HG03571 (cell line): ENCODE measurements at regions not wholly inside any gene's neighbourhood (a gene's known extent, or its start where the extent isn't known, plus 50 kb on each side); places are given as distances from the start of the nearest gene placed in this dataset.

ENCODE experiments used
- ATAC-seq: cut with Tn5 transposase; IDR thresholded peaks from one replicate; pipeline ENCODE4 v1.9.1; 2021; ENCODE audit not compliant: unreplicated experiment

DNA sequence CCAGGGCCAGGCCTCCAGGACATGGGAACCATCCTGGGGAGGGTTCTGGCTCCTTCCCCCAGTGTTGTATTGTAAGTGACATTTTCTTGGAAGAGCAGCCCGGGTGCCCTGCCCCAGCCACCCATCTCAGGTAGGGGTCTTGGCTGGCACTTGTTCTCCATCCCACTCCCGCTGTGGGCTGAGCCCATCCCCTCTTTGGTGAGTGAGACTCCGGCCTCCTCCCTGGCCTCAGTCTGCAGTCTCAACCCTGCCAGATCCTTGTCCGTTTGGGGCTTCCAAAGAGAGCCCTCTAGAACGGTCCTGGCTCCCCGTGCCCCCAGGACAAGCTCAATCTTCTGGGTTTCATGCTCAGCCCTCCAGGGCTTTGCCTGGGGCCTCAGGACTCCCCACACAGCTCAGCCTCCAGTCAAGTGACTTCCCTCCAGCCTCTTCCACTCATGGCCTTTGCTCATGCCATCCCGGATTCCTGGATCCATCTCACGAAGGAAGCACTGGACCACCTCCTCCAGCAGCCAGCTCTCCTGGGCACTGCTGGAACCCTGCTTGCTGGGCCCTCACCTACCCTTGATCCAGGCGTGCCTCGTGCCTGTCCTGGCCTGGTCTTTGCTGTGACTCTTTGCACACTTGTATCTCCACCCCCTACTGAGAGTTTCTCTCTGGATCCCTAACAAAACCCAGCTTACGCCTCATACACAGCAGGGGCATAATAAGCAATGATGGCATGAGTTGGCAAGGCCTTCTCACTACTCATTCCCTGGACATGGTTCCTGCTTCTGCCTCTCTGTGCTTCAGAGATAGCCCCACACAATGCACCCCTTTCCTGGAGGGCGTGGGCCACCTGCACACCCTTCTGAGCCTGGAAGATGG is 297.4 kb upstream of the RTL1 start:
- no peak for ATAC-seq

DNA sequence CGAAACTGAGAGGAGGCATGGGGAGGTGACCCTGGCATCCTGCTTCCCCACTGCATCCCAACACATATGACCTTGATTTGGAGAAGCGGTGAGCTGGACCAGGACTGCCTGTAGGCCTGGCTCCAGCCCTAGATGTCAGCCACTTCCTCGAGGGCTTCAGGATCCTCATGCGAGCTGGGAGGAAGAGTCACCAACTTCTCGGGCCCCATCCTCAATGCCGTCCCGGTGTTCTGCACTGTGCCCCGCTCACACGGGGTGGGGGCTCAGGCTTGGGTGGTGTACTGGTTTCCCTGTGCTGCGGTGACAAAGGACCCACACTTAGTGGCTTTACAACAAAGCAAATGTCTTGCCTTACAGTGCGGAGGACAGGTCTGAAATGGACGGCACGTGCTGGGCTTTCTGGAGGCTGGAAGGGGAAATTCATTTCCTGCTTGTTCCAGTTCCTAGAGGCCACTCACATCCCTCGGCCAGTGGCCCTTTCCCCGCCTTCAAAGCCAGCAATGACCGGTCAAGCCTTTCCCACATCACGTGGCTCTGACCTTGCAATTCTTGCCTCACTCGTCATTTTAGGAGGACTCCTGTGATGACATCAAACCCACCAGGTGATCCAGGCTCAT is 298.1 kb upstream of the RTL1 start:
- no peak for ATAC-seq

DNA sequence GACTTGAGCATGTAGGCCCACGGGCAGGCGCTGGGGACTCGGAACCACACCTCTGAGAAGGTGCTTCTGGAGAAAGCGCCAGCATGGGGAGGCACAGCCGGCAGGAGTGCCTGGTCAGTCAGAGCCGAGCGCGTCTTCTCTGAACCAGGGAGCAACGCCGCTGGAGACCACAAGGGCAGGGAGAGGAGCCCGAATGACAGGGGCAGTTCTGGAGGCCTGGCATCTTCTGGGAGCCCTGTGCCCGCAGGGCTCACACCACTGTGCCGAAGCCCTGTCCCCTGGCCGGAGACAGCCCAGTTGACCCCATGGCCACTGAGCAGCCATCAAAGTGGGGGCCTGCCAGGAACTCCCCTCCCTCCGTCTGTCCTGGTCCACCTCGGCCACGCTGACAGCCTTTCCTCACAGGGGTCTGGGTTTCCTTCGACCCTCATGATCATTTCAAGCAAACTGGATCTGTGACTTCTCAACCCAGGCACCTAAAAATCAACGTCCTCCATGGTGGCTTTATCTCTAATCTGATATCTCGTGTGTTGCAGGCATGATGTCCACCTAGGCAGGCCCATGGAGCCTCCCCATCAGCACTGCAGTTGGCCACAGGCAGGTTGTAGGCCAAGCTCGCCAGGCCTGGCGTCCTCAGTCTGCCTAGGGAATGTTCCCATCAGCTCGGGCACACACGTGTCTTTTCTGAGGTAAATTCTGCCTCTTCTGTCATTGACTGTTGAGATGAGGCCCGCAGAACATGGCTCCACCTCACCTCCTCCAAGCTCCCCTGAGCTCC is 299.3 kb upstream of the RTL1 start:
- ATAC-seq: no peak

- no peak for ATAC-seq
Measured at GRCh38 chr14:101206556-101206955, 303.0 kb upstream of the RTL1 start.

DNA sequence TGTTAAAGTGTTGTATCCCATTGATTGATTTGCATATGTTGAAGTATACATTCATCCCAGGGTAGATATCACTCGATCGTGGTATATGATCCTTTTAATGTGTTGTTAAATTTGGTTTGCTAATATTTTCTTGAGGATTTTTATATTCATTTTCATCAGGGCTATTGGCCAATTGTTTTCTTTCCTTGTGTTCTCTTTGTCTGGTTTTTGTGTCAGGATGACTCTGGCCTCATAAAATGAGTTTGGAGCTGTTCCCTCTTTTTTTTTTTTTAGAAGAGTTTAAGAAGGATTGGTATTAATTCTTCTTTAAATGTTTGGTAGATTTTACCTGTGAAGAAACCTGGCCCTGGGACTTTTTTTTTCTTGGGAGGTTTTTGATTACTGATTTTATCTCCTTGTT is 303.5 kb upstream of the RTL1 start:
- ATAC-seq: no peak

GRCh38 chr14:101207897-101208296 is 304.4 kb upstream of the RTL1 start:
- ATAC-seq: no peak

- ATAC-seq: no peak
Measured at GRCh38 chr14:101209594-101209993, 306.1 kb upstream of the RTL1 start.

DNA sequence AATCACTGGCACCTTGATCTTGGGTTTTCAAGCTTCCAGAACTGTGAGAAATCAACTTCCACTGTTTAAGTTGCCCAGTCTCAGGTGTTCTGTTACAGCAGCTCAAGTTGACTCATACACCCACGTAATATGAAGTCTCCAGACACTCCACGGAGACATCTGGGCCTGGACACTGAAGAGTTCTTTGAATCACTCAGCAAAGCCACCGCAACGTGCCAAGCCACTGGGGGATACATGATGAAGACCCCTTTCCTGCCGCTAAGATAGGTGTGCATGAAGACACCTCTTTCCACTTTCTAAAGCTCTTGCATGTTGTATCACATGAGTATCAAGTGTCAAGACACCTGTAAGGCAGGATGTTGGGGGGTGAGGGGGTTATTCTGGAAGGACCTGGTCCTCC is 311.7 kb upstream of the RTL1 start:
- no peak for ATAC-seq

GRCh38 chr14:101215927-101216326 is 312.4 kb upstream of the RTL1 start:
- no peak for ATAC-seq

DNA sequence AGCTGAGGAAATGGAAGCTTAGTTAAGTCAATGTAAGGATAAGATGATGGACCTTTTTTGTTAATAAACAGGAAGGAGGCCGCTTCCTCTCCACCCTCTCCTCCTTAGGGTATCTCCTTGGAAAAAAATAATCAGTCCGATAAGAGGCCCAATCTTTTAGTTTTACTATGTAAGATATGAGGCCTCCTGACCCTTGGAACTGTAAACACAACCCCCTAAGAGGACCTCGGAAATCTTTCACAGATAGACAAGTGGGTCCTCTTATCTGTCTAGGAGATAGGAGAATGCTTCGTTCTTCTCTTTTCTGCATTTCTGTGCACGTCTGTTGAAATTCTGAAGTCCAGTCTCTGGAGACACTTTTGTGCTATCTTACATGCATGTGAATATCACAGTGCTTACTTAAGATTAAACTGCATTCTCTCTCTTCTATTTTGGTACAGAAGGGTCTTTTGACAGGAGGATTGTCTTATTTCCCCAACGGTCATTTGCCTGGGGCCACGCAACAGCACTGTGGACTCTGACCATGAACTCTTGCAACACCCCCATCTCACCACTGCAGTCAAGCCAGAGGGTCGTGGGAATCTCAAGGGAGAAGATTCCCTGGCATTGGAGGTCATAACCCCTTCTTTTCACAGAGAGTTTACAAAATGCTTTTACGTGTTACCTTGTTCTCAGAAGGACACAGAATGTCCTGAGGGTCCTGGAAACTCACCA is 313.0 kb upstream of the RTL1 start:
- ATAC-seq: no peak

- ATAC-seq: no peak
Measured at GRCh38 chr14:101217080-101217463, 313.6 kb upstream of the RTL1 start.

DNA sequence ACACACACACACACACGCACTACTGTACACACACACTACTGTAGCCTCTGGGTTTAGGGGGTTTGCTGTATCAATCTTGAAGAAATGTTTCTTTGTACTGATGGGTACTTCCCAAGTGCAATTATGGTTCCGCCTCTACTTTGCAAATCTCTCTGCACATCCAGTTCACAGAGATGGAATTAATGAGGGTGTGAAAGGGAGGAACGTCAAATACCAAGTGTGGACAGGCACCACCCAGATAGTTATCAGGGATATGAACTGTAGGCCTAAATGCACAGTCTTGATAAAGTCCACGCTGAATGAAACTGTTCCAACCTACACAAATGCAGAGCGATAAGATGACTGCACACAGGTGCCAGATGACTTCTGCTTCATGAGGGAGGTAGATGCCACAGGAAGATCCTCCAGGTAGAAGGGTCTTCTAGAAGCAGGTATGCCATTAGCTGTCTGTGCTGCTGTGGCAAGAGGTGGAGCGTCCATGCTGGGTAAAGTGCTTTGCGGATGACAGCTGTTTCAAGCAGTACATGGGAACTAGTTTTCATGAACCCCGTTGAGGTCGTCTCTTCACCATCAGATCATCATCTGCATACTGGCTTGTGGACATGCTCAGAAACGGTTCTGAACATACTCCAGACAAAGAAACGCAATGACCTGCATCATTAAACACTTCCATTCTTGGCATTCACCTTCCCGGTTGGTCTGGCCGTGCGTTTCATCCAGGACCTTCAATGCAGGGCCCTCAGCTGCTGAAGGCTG is 314.3 kb upstream of the RTL1 start:
- ATAC-seq: no peak

DNA sequence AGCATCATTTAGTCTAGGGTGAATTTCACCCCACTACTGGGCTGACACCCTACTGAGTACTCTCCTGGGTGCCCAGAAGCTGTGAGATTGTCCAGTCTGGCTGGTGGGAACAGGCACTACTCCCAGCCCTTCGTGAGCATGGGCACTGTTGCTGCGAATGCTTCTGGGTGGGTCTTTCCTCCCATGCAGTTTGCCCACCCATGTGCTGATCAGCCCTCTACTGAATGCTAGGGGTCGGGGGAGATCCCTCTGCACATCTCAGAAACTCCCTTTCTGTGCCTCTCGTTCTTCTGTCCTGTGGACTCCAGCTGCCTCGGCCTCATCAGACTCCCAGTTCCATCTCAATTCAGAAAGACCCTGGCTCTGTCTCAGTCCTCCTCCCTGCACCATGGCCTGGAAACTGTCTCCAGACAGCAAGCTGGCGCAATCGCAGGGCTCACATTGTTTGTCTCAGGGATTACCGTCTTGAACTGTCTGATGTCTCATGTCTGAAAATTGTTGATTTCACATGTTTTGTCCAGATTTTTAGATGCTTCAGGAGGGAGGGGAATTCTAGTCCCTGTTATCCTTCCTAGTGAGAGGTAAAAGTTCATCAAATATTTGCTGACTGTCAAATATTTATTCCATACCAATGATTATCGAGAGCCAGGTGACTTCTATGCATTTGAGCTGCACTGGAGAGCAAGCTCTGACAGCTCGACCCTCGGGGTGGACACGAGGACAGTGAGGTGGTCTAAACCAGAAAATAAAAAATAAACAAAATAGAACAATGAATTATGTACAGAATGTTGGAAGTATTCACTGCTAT is 316.6 kb upstream of the RTL1 start:
- ATAC-seq: no peak

DNA sequence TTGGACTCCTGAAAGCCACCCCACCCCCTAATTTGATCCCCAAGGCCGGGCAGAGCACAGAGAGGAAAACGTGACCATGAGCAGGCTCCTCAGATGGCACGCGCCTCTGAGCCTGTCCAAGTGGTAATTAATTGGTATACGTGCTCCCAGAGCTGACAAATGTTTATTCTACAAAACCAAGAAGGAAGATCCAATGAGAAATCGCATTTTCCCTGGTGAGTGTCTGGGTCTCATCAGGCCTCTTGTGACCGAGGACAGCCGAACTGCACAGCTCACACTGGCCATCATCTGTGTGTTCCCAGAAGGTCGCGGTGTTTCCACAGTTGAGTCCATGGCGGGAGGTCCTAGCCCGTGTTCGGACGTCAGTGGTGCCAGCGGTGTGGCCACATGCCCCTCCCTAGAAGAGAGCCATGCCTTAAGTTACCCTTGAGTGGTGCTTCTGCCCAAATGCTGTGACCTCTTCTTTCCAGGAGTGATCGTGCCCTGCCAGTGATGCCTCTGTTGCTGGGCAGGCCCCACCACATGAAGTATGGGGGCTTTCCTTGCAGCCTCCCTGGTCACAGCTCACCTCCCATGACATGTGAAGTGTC is 317.5 kb upstream of the RTL1 start:
- ATAC-seq: no peak

- ATAC-seq: no peak
Measured at GRCh38 chr14:101221549-101222160, 318.1 kb upstream of the RTL1 start.

- no peak for ATAC-seq
Measured at GRCh38 chr14:101222362-101223070, 319.0 kb upstream of the RTL1 start.

DNA sequence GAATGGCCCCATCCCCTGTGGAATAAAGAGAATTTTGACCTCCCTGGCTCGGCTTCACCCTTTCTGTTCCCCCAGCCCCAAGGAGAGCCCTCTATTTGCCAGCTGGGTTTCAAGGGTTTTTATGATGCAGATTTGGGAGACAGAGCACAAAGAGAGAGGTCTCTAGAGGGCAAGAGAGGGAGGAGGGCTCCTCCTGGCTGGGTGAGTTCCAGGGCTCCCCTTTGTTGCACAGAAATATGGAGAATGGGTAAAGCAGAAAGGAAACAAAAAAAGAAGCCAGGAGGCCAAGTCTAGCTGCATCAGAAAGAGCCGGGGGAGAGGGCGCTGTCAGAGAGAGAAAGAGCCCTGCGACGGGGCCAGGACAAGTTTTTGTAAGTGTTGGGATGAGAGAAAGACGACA is 319.6 kb upstream of the RTL1 start:
- ATAC-seq: no peak

- no peak for ATAC-seq
Measured at GRCh38 chr14:101223561-101224162, 320.1 kb upstream of the RTL1 start.
